Lower leg skin (tissue), 4 donors: ENCODE measurements at regions not wholly inside any gene's neighbourhood (a gene's known extent, or its start where the extent isn't known, plus 50 kb on each side); places are given as distances from the start of the nearest gene placed in this dataset.

Experiments used
- DNase-seq, 2 donors: peaks; one replicate each; pipeline ENCODE4 v3.0.0-alpha.2; 2019; ENCODE audit warnings: low spot score in 2 of 2
- H3K4me3 ChIP-seq: fragments of 200-600 bp; sonication (generic); 2 replicates; pipeline ENCODE4 v1.5.1; 2017; ENCODE audit warnings: mild to moderate bottlenecking, low read depth; ENCODE audit not compliant: poor library complexity, severe bottlenecking
- POLR2A ChIP-seq, 2 donors: fragments of 450-650 bp; IDR thresholded peaks; one replicate each; pipeline ENCODE4 v1.6.1; 2016 to 2017; ENCODE audit warnings: antibody characterized with exemption in 2 of 2, mild to moderate bottlenecking in 1 of 2, moderate library complexity in 1 of 2
- WGBS, 2 donors: methylation state at CpG; one replicate each; pipeline ENCODE4 v1.1.5; 2018; 5-methylcytosine and 5-hydroxymethylcytosine counted together
- intact Hi-C: fragments of 100-400 bp; cut with DNase I; formaldehyde crosslinking; loops from one replicate; pipeline ENCODE4 v1.15.0; 2023; ENCODE audit warnings: low total_unique reads
- TF ChIP-seq, protein P1 (sequence below), 3 donors: fragments of 450-650 bp; IDR thresholded peaks; one replicate each; pipeline ENCODE4 v1.5.1; 2016; ENCODE audit warnings: antibody characterized with exemption in 3 of 3, mild to moderate bottlenecking in 3 of 3, moderate library complexity in 2 of 3

DNA sequence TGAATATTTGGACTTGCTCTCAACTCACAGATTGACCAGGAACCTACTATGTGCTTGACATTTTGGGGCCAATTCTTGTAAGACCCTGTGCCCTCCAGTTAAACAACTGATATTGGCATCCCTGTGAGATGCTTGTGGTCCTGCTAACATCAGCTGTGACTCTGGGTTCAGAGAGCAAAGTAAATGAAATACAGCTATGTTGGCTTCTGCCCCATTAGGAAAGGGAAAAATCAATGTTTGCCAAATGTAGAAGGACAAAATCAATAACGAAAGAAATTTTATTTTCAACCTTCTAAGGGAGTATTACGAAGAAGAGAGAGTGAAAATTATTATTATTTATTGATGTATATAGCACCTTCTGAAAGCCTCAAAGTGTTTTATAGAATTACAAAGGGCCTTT, 266.9 kb upstream of the ARID1B start:
- TF ChIP-seq POLR2A (IDR thresholded peaks at IDR 0.05): no peak
- TF ChIP-seq, protein P1, sequence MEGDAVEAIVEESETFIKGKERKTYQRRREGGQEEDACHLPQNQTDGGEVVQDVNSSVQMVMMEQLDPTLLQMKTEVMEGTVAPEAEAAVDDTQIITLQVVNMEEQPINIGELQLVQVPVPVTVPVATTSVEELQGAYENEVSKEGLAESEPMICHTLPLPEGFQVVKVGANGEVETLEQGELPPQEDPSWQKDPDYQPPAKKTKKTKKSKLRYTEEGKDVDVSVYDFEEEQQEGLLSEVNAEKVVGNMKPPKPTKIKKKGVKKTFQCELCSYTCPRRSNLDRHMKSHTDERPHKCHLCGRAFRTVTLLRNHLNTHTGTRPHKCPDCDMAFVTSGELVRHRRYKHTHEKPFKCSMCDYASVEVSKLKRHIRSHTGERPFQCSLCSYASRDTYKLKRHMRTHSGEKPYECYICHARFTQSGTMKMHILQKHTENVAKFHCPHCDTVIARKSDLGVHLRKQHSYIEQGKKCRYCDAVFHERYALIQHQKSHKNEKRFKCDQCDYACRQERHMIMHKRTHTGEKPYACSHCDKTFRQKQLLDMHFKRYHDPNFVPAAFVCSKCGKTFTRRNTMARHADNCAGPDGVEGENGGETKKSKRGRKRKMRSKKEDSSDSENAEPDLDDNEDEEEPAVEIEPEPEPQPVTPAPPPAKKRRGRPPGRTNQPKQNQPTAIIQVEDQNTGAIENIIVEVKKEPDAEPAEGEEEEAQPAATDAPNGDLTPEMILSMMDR (IDR thresholded peaks at IDR 0.05): no peak
- 83 to 93% methylated on average over 2 of the region's 2 CpGs for WGBS, 2 donors
- no peak for DNase-seq
- no peak overlapping the region for H3K4me3 ChIP-seq
- intact Hi-C loops: no loop called here

DNA sequence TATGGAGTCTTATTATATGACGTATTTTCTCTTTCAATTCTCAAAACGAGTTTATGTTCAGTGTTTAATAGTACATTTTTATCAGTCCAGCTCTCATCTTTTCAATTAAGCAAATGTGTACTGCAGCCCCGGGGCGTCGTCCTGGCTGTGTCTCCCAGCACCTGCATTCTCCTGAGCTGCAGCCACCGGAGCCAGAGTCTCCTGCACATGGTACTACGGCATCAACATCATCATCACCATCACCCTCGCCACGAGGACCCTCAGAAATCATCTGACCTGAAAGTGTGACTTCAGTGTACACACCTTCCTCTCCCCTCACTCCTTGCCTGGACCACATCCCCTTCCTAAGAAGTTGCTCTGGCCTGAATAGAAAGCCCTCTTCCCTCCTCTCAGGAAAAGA, 267.7 kb upstream of the ARID1B start:
- no peak overlapping the region for H3K4me3 ChIP-seq
- intact Hi-C loops: no loop called here
- TF ChIP-seq, protein P1 (IDR thresholded peaks at IDR 0.05): no peak
- TF ChIP-seq POLR2A (IDR thresholded peaks at IDR 0.05): no peak
- DNase-seq: no peak
- WGBS, 2 donors: 70 to 71% methylated on average over 9 of the region's 9 CpGs

DNA sequence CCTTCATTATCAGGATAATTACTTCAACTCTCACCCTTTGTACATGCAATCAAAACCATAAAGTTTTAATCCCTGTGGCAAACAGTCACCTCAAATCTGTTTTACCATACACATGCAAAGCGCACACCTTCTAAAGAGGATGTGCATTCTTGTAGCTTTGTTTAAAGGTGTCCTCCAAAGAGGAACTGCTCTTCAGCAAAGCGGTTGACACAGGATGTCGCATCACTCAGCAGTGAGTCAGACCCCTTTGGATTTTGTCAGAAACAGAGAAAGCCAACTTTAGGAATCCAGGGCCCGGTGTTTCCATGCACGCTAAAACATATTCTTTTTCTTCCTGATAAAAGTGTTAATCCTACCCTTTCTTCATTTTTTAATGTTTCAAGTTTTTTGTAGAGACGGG, 268.3 kb upstream of the ARID1B start:
- no peak for TF ChIP-seq POLR2A (IDR thresholded peaks at IDR 0.05)
- TF ChIP-seq, protein P1 (IDR thresholded peaks at IDR 0.05): no peak
- WGBS, 2 donors: 81 to 83% methylated on average over 6 of the region's 6 CpGs

DNA sequence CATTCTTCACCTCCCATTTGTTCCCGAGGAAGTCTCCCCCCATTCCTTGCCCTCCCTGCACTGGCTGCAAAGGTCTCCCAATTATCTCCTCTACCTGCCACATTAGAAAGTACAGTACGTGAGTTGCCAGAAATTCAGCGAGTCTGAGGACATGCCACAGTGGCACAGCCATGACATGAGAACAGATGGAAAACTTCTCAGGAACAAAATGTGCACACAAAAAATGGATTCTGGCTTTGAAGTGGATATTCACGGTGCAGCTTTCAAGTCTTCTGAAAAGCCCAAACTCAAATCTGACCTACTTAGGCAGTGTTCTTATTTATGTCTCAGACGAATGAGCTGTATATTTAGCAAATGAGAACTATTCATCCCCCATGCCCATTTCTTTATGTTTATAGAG, 269.1 kb upstream of the ARID1B start:
- no peak for DNase-seq
- intact Hi-C loops: no loop called here
- H3K4me3 ChIP-seq: no peak overlapping the region
- 69 to 77% methylated on average over 5 of the region's 5 CpGs for WGBS, 2 donors
- no peak for TF ChIP-seq POLR2A (IDR thresholded peaks at IDR 0.05)
- TF ChIP-seq, protein P1 (IDR thresholded peaks at IDR 0.05): no peak

More for the DNA sequence above, 268.3 kb upstream of the ARID1B start:
- H3K4me3 ChIP-seq: no peak overlapping the region
- intact Hi-C loops: no loop called here
- no peak for DNase-seq

DNA sequence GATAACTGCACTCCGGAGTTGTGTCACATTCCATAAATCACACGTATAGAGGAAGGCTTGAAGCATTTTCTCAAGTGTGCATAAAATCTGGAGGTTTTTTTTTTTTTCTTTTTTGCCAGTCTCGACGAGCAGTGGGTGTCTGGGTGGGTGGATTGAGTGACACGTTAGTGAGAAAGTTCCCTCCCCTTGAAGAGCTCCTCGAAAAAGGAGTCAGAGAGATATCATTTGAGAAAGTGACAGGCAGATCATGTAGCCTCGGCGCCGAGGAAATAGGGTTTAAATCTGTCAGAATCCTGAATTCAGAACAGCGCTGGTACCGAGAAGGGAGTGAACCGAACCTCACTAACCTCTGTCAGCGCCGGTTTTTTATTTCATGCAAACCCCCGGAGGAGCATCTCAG, 269.5 kb upstream of the ARID1B start:
- intact Hi-C loops: no loop called here
- WGBS, 2 donors: 51 to 56% methylated on average over 15 of the region's 15 CpGs
- H3K4me3 ChIP-seq: no peak overlapping the region
- no peak for DNase-seq
- TF ChIP-seq POLR2A (IDR thresholded peaks at IDR 0.05): no peak
- TF ChIP-seq, protein P1 (IDR thresholded peaks at IDR 0.05): no peak

DNA sequence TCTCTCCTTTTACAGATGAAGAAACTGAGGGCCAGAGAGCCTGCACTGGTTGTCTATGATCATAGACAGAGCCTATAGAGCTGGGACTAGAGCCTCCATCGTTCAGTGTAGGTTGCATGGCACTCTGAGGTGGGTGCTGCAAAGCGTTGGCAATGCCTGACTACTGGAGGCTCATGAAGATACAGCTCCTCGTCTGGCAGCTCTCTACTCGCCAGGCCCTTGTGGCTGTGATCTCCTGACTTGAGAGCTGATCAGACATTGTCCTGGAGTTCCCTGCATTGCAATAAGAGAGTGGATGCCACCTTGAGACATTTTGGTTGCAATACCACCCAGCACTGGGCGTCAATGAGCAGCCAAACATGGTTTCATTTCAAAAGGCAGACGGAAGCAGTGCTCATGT, 270.1 kb upstream of the ARID1B start:
- WGBS, 2 donors: 59 to 75% methylated on average over 6 of the region's 6 CpGs
- DNase-seq: no peak
- intact Hi-C loops: no loop called here
- TF ChIP-seq, protein P1 (IDR thresholded peaks at IDR 0.05): no peak
- no peak for TF ChIP-seq POLR2A (IDR thresholded peaks at IDR 0.05)
- no peak overlapping the region for H3K4me3 ChIP-seq
